GM12878 (cell line): ENCODE measurements at regions not wholly inside any gene's neighbourhood (a gene's known extent, or its start where the extent isn't known, plus 50 kb on each side); places are given as distances from the start of the nearest gene placed in this dataset.

Source experiments
- BACH1 ChIP-seq: fragments of 450-650 bp; IDR thresholded peaks from 2 replicates; pipeline ENCODE4 v1.6.1; 2017; ENCODE audit warnings: mild to moderate bottlenecking, borderline replicate concordance
- BMI1 ChIP-seq: fragments of 450-650 bp; IDR thresholded peaks from 2 replicates; pipeline ENCODE4 v1.6.1; 2016; ENCODE audit warnings: mild to moderate bottlenecking, moderate library complexity, borderline replicate concordance
- BRCA1 ChIP-seq: IDR thresholded peaks from 2 replicates; pipeline ENCODE4 v1.6.1; 2011; ENCODE audit warnings: low read depth, low read length, improper control_type of control experiment
- CHD4 ChIP-seq: fragments of 200-600 bp; sonication (generic); IDR thresholded peaks from 2 replicates; pipeline ENCODE4 v1.6.1; 2016; ENCODE audit warnings: mild to moderate bottlenecking
- E2F8 ChIP-seq: fragments of 450-650 bp; IDR thresholded peaks from 2 replicates; pipeline ENCODE4 v1.6.1; 2018; ENCODE audit warnings: mild to moderate bottlenecking, low read depth, moderate library complexity; ENCODE audit not compliant: partially characterized antibody
- EZH2 ChIP-seq: IDR thresholded peaks from 2 replicates; pipeline ENCODE4 v1.6.1; 2012; ENCODE audit warnings: low read depth, mild to moderate bottlenecking, control low read depth, inconsistent platforms, low read length, borderline replicate concordance; ENCODE audit not compliant: control insufficient read depth
- FOS ChIP-seq: IDR thresholded peaks from 3 replicates; pipeline ENCODE4 v1.6.1; 2011; ENCODE audit warnings: borderline replicate concordance; ENCODE audit not compliant: insufficient read length; ENCODE audit errors: extremely low read depth
- FOXK2 ChIP-seq: fragments of 450-650 bp; IDR thresholded peaks from 2 replicates; pipeline ENCODE4 v1.6.1; 2017; ENCODE audit warnings: mild to moderate bottlenecking, moderate library complexity
- HDAC6 ChIP-seq: fragments of 200-600 bp; sonication (generic); IDR thresholded peaks from one replicate; pipeline ENCODE4 v1.8.0; 2017; ENCODE audit warnings: antibody characterized with exemption; ENCODE audit not compliant: unreplicated experiment
- IKZF1 ChIP-seq: fragments of 450-650 bp; conservative IDR thresholded peaks from 2 replicates; pipeline ENCODE4 v1.6.1; 2017; ENCODE audit warnings: antibody characterized with exemption, mild to moderate bottlenecking
- LARP7 ChIP-seq: fragments of 450-650 bp; IDR thresholded peaks from 2 replicates; pipeline ENCODE4 v1.6.1; 2017; ENCODE audit warnings: mild to moderate bottlenecking
- MEF2A ChIP-seq: IDR thresholded peaks from 2 replicates; pipeline ENCODE4 v1.6.1; 2011; ENCODE audit warnings: low read depth, mild to moderate bottlenecking, low read length, moderate library complexity; ENCODE audit not compliant: insufficient read depth
- MLLT1 ChIP-seq: fragments of 450-650 bp; IDR thresholded peaks from 2 replicates; pipeline ENCODE4 v1.6.1; 2016; ENCODE audit warnings: mild to moderate bottlenecking
- MTA2 ChIP-seq: fragments of 450-650 bp; IDR thresholded peaks from 2 replicates; pipeline ENCODE4 v1.6.1; 2016; ENCODE audit warnings: low read depth, mild to moderate bottlenecking, moderate library complexity
- NR2C1 ChIP-seq: fragments of 450-650 bp; IDR thresholded peaks from 2 replicates; pipeline ENCODE4 v1.6.1; 2017; ENCODE audit warnings: antibody characterized with exemption, mild to moderate bottlenecking, moderate library complexity
- NR2F1 ChIP-seq: fragments of 450-650 bp; conservative IDR thresholded peaks from 2 replicates; pipeline ENCODE4 v1.6.1; 2017; ENCODE audit warnings: mild to moderate bottlenecking
- POLR2A ChIP-seq: IDR thresholded peaks from 2 replicates; pipeline ENCODE4 v1.6.1; 2011; ENCODE audit warnings: low read depth, mild to moderate bottlenecking, low read length
- SMAD1 ChIP-seq: fragments of 450-650 bp; IDR thresholded peaks from 2 replicates; pipeline ENCODE4 v1.6.1; 2018; ENCODE audit warnings: mild to moderate bottlenecking, low read depth; ENCODE audit not compliant: partially characterized antibody
- SMC3 ChIP-seq: IDR thresholded peaks from 2 replicates; pipeline ENCODE4 v1.6.1; 2011; ENCODE audit warnings: low read length, improper control_type of control experiment, borderline replicate concordance
- SREBF2 ChIP-seq: IDR thresholded peaks from 2 replicates; pipeline ENCODE4 v1.6.1; 2012; ENCODE audit warnings: mild to moderate bottlenecking, low read length
- ZNF207 ChIP-seq: fragments of 450-650 bp; IDR thresholded peaks from 2 replicates; pipeline ENCODE4 v1.6.1; 2014; ENCODE audit warnings: antibody characterized with exemption, mild to moderate bottlenecking, borderline replicate concordance
- TF ChIP-seq, protein P1 (sequence below): IDR thresholded peaks from 2 replicates; pipeline ENCODE4 v1.6.1; 2011; ENCODE audit warnings: borderline replicate concordance, low read depth, mild to moderate bottlenecking, moderate library complexity, low read length; ENCODE audit not compliant: insufficient read depth, poor library complexity, severe bottlenecking
- TF ChIP-seq, protein P2 (sequence below): fragments of 450-650 bp; IDR thresholded peaks from 2 replicates; pipeline ENCODE4 v1.6.1; 2017; ENCODE audit warnings: borderline replicate concordance
- TF ChIP-seq, protein P3 (sequence below): IDR thresholded peaks from 2 replicates; pipeline ENCODE4 v1.6.1; 2011; ENCODE audit warnings: low read depth, mild to moderate bottlenecking, low read length, moderate library complexity, borderline replicate concordance; ENCODE audit errors: extremely low read depth

DNA sequence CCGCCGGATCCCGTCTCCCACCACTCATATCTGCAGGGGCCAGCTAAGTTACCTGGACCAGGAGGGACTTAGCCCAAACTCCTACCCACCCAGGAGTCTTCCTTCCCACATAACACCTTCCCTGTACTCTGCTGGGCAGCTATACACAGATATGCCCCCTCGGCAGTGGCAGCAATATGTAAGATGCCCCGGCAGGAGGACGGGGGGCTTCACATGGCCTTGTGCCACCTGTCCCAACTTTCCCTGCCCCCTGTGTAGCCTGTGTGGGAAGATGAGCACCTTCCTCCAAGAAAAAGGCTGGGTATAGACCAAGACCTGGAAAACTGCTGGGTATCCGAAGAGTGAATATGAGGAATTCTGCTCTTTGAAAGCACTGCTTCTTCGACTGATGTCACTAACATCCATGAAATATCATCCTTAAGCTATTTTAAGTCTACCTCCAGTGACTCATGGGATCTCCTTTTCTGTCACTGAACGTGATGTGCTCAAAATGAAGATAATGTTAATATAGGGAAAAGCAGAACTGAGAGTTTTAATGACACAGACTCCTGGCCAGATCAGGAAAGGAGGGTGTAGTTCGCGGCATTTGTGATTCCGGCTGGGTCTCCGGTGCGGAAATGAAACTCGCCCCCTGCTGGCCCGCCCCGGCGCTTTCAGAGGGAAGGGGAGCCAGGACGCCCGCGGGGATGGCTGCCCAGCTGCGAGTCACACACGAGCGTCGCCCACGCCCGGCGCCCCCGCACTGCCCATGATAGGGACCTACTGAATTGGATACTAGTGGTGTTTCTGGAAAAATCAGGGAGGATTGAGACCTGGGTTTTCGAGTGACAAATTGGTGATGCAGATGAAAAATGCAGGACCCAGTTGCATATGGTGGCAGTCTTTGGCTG lies 256.9 kb upstream of the NFE2L3 start (continued):
- TF ChIP-seq CHD4: no peak
- TF ChIP-seq FOXK2: no peak
- no peak for TF ChIP-seq NR2C1
- peak; percentile 50; the same call in 1 of the 2 replicates for TF ChIP-seq SMC3
- no peak for TF ChIP-seq ZNF207
- TF ChIP-seq BMI1: peak; percentile 51; the same call in 1 of the 2 replicates
- peak; percentile 71; the same call in 1 of the 2 replicates for TF ChIP-seq NR2F1
- TF ChIP-seq, protein P1, sequence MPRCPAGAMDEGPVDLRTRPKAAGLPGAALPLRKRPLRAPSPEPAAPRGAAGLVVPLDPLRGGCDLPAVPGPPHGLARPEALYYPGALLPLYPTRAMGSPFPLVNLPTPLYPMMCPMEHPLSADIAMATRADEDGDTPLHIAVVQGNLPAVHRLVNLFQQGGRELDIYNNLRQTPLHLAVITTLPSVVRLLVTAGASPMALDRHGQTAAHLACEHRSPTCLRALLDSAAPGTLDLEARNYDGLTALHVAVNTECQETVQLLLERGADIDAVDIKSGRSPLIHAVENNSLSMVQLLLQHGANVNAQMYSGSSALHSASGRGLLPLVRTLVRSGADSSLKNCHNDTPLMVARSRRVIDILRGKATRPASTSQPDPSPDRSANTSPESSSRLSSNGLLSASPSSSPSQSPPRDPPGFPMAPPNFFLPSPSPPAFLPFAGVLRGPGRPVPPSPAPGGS: no peak
- TF ChIP-seq IKZF1: peak; percentile 98
- no peak for TF ChIP-seq LARP7
- no peak for TF ChIP-seq MLLT1
- TF ChIP-seq FOS: no peak
- peak; percentile 86 for TF ChIP-seq MTA2
- peak; percentile 23; the same call in 1 of the 2 replicates for TF ChIP-seq BACH1
- no peak for TF ChIP-seq HDAC6
- no peak for TF ChIP-seq POLR2A
- TF ChIP-seq SMAD1: no peak
- TF ChIP-seq SREBF2: no peak
- TF ChIP-seq MEF2A: peak; percentile 80; the same call in 1 of the 2 replicates
- TF ChIP-seq, protein P2, sequence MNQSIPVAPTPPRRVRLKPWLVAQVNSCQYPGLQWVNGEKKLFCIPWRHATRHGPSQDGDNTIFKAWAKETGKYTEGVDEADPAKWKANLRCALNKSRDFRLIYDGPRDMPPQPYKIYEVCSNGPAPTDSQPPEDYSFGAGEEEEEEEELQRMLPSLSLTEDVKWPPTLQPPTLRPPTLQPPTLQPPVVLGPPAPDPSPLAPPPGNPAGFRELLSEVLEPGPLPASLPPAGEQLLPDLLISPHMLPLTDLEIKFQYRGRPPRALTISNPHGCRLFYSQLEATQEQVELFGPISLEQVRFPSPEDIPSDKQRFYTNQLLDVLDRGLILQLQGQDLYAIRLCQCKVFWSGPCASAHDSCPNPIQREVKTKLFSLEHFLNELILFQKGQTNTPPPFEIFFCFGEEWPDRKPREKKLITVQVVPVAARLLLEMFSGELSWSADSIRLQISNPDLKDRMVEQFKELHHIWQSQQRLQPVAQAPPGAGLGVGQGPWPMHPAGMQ: no peak
- no peak for TF ChIP-seq BRCA1
- TF ChIP-seq, protein P3, sequence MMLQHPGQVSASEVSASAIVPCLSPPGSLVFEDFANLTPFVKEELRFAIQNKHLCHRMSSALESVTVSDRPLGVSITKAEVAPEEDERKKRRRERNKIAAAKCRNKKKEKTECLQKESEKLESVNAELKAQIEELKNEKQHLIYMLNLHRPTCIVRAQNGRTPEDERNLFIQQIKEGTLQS: peak; percentile 17; the same call in 1 of the 2 replicates
- TF ChIP-seq EZH2: no peak
- no peak for TF ChIP-seq E2F8
